Right lobe of liver (tissue), 6 donors: ENCODE measurements at regions not wholly inside any gene's neighbourhood (a gene's known extent, or its start where the extent isn't known, plus 50 kb on each side); places are given as distances from the start of the nearest gene placed in this dataset.

Source experiments
- ATAC-seq, 4 donors: fragments of 200-7000 bp; cut with Tn5 transposase; one replicate each; pipeline ENCODE4 v1.9.1; 2020; ENCODE audit warnings: mild to moderate bottlenecking in 4 of 4, moderate library complexity in 4 of 4
- DNase-seq, 3 donors: peaks; one replicate each; pipeline ENCODE4 v3.0.0-alpha.2; 2020
- H3K27ac ChIP-seq, 3 donors: fragments of 200-600 bp; one replicate each; pipeline ENCODE4 v1.8.0; 2022
- H3K27me3 ChIP-seq, 2 donors: fragments of 200-600 bp; one replicate each; pipeline ENCODE4 v1.8.0; 2022
- H3K36me3 ChIP-seq, 4 donors: fragments of 200-600 bp; sonication (generic) in 1 of 4; one replicate each; pipeline versions ENCODE4 v1.5.1 to v1.8.0; 2017 to 2022; ENCODE audit warnings: control low read depth in 1 of 4
- H3K4me1 ChIP-seq, 4 donors: fragments of 200-600 bp; sonication (generic) in 1 of 4; one replicate each; pipeline versions ENCODE4 v1.5.1 to v1.8.0; 2017 to 2022; ENCODE audit warnings: control low read depth in 1 of 4
- H3K4me3 ChIP-seq, 3 donors: fragments of 200-600 bp; one replicate each; pipeline ENCODE4 v1.8.0; 2022
- H3K9me3 ChIP-seq, 4 donors: fragments of 200-600 bp; sonication (generic) in 1 of 4; one replicate each; pipeline versions ENCODE4 v1.5.1 to v1.8.0; 2017 to 2022; ENCODE audit warnings: control low read depth in 1 of 4
- CTCF ChIP-seq, 4 donors: fragments of 200-600 bp in 3 of 4; fragments of 450-650 bp in 1 of 4; IDR thresholded peaks; one replicate each; pipeline versions ENCODE4 v1.5.1 to v1.8.0; 2016 to 2022; ENCODE audit warnings: antibody characterized with exemption in 4 of 4, mild to moderate bottlenecking in 2 of 4
- POLR2A ChIP-seq: fragments of 450-650 bp; IDR thresholded peaks from one replicate; pipeline ENCODE4 v1.6.1; 2017; ENCODE audit warnings: antibody characterized with exemption, mild to moderate bottlenecking
- WGBS: methylation state at CpG from one replicate; pipeline ENCODE4 v1.1.6; 2018; ENCODE audit warnings: low coverage, low lambda C conversion rate; ENCODE audit not compliant: insufficient coverage; ENCODE audit errors: missing lambda C conversion rate; 5-methylcytosine and 5-hydroxymethylcytosine counted together
- intact Hi-C, 2 donors: fragments of 100-400 bp; cut with DNase I; formaldehyde crosslinking; loops; one replicate each; pipeline versions ENCODE4 v1.11.2 to v1.14.1; 2022
- donor health status: DM: no; HTN: yes; CAD: no.
- donor health status: DM: no; HTN: no; CAD: no.
- donor health status: DM: no; HTN: no; CAD: no.
- donor health status: DM: no; HTN: yes; CAD: no.
- donor health status: DM: no; HTN: yes; CAD: no.

- intact Hi-C loops = no loop called here
- peak overlapping the region in 1 of 3 donors; percentile 30 for H3K27ac ChIP-seq
These were observed 141.3 kb downstream of the SALL1 start for GRCh38 chr16:51009813-51010212.

DNA sequence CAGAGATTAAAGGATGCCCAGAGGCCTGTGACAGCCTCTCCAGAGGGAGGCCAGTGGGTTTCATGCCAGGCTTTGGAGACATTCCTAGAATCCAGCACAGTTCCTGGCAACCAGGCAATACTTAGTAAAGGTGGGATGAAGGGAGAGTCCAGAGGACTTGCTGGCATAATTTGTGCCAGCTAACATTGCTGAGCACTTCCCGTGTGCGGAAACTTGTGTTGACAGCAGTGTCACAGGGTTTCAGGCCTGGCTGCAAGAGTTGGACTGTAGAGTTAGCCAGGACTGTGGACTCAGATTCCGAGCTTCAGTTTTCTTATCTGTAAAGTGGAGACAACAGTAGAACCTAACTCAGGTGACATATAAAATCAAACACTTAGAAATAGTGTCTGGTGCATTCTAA is 141.7 kb downstream of the SALL1 start:
- ATAC-seq (peak; percentile 70 to 86 (median 75)), DNase-seq (peak in 2 of 3 donors; percentile 24 to 68)
- intact Hi-C loops = no loop called here
- Histone ChIP-seq H3K9me3 (no peaks in the 10 kb centered on the region), H3K4me1 (peaks cover 0 to 39% (median 9%) of the 10 kb centered on the region in 4 donors), H3K36me3 (no peaks in the 10 kb centered on the region), H3K4me3 (no peak overlapping the region), H3K27me3 (no peaks in the 10 kb centered on the region), H3K27ac (peak overlapping the region in 1 of 3 donors; percentile 30)
- no peak for TF ChIP-seq POLR2A
- TF ChIP-seq CTCF (IDR thresholded peaks at IDR 0.05) = no peak
- WGBS = 45% methylated on average over 3 of the region's 3 CpGs

More at GRCh38 chr16:51009813-51010212, 141.3 kb downstream of the SALL1 start:
- ATAC-seq (no peak), DNase-seq (no peak)
- Histone ChIP-seq H3K4me1 (peaks cover 0 to 35% (median 8%) of the 10 kb centered on the region in 4 donors), H3K27me3 (no peaks in the 10 kb centered on the region), H3K36me3 (no peaks in the 10 kb centered on the region), H3K4me3 (no peak overlapping the region), H3K9me3 (no peaks in the 10 kb centered on the region)
- TF ChIP-seq CTCF (IDR thresholded peaks at IDR 0.05) = no peak
- no peak for TF ChIP-seq POLR2A

DNA sequence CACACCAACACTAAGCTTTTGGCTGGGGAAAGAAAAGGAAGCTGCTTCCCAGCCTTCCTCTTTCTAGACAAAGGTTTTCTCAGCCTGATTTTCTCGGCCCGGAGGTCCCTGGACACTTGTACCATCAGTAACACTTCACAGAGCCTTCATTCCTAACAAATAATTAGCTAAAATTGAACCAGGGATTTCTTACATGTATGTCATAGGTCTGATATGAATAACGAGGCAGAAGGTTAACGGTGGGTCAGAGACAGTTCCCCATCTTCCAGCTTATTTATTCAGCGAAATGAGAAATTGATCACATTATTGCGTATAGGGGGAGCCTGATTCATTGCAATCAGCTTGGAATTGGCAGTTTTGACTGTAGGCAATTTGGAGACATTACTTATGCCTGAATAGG is 142.5 kb downstream of the SALL1 start:
- 67% methylated on average over 6 of the region's 6 CpGs for whole genome bisulfite sequencing
- no peaks in the 10 kb centered on the region for H3K27me3 ChIP-seq
- peaks cover 0 to 44% (median 13%) of the 10 kb centered on the region in 4 donors for H3K4me1 ChIP-seq
- H3K9me3 ChIP-seq = no peaks in the 10 kb centered on the region
- ATAC-seq (no peak), DNase-seq (no peak)
- H3K27ac ChIP-seq = peak overlapping the region in 1 of 3 donors; percentile 30
- TF ChIP-seq CTCF (IDR thresholded peaks at IDR 0.05) (no peak), POLR2A (no peak)
- no peak overlapping the region for H3K4me3 ChIP-seq
- intact Hi-C loops = no loop called here
- H3K36me3 ChIP-seq = no peaks in the 10 kb centered on the region

GRCh38 chr16:51008037-51008436 is 143.0 kb downstream of the SALL1 start:
- no peak for TF ChIP-seq POLR2A
- TF ChIP-seq CTCF (IDR thresholded peaks at IDR 0.05) = no peak
- intact Hi-C loops = no loop called here
- no peaks in the 10 kb centered on the region for H3K27me3 ChIP-seq
- H3K36me3 ChIP-seq = no peaks in the 10 kb centered on the region
- H3K4me3 ChIP-seq = no peak overlapping the region
- ATAC-seq = peak; percentile 7 to 51 (median 42)
- WGBS = 63% methylated on average over 1 of the region's 1 CpG
- peak in 1 of 3 donors; percentile 81 for DNase-seq
- H3K4me1 ChIP-seq = peaks cover 0 to 50% (median 16%) of the 10 kb centered on the region in 4 donors
- peak overlapping the region in 1 of 3 donors; percentile 30 for H3K27ac ChIP-seq
- no peaks in the 10 kb centered on the region for H3K9me3 ChIP-seq
